Activated CD4-positive, alpha-beta T cell treated with anti-CD3 and anti-CD28 coated beads for 36 hours (primary cell): ENCODE measurements at regions not wholly inside any gene's neighbourhood (a gene's known extent, or its start where the extent isn't known, plus 50 kb on each side); places are given as distances from the start of the nearest gene placed in this dataset.

Experiments used
- ATAC-seq: fragments of 200-7000 bp; cut with Tn5 transposase; one replicate; pipeline ENCODE4 v1.10.0; 2021; ENCODE audit warnings: mild to moderate bottlenecking, moderate library complexity
- CTCF ChIA-PET: fragments of 350-600 bp; sonication (Branson Sonifier 250); formaldehyde crosslinking; loops from one replicate; lab custom pipeline; 2021; ENCODE audit warnings: antibody characterized with exemption; lab: Charles Lee
- POLR2A ChIA-PET: fragments of 350-600 bp; sonication (Branson Sonifier 250); formaldehyde crosslinking; loops from one replicate; lab custom pipeline; 2021; ENCODE audit warnings: antibody characterized with exemption, inconsistent platforms; lab: Charles Lee
- DNase-seq: peaks from one replicate; pipeline ENCODE4 v3.0.0-alpha.2; 2020
- H3K27ac Mint-ChIP-seq: one replicate; pipeline ENCODE4 v1.8.0; 2021; ENCODE audit warnings: mixed read lengths
- H3K27me3 Mint-ChIP-seq: one replicate; pipeline ENCODE4 v1.8.0; 2021; ENCODE audit warnings: mixed read lengths
- H3K36me3 Mint-ChIP-seq: one replicate; pipeline ENCODE4 v1.8.0; 2021; ENCODE audit warnings: low read depth, mixed read lengths
- H3K4me1 Mint-ChIP-seq: one replicate; pipeline ENCODE4 v1.8.0; 2021; ENCODE audit warnings: mixed read lengths
- H3K4me3 Mint-ChIP-seq: one replicate; pipeline ENCODE4 v1.8.0; 2021; ENCODE audit warnings: mild to moderate bottlenecking, moderate library complexity, mixed read lengths
- H3K9me3 Mint-ChIP-seq: one replicate; pipeline ENCODE4 v1.8.0; 2021; ENCODE audit warnings: low read depth, mixed read lengths
- intact Hi-C, 2 experiments: fragments of 100-400 bp; cut with DNase I in 1 of 2; cut with micrococcal nuclease in 1 of 2; formaldehyde crosslinking; loops; one replicate each; pipeline versions ENCODE4 v1.14.2 to v1.15.1; 2022 to 2024; cut with DNase I, micrococcal nuclease

GRCh38 chr2:123262856-123263255 is 762.2 kb upstream of the CNTNAP5 start:
- no peak overlapping the region for H3K4me3 Mint-ChIP-seq
- ChIA-PET CTCF (no interaction called here), POLR2A (no interaction called here)
- no peak overlapping the region for H3K27ac Mint-ChIP-seq
- DNase-seq = no peak
- H3K27me3 Mint-ChIP-seq = no peaks in the 10 kb centered on the region
- H3K9me3 Mint-ChIP-seq = peaks cover 13% of the 10 kb centered on the region
- intact Hi-C loops = no loop called here
- no peaks in the 10 kb centered on the region for H3K4me1 Mint-ChIP-seq
- H3K36me3 Mint-ChIP-seq = no peaks in the 10 kb centered on the region
- ATAC-seq = no peak

GRCh38 chr2:123283431-123283830 is 741.7 kb upstream of the CNTNAP5 start:
- CTCF ChIA-PET = no interaction called here

GRCh38 chr2:123303731-123304130 is 721.4 kb upstream of the CNTNAP5 start:
- H3K4me3 Mint-ChIP-seq = no peak overlapping the region
- DNase-seq = no peak
- ATAC-seq = no peak
- POLR2A ChIA-PET = no interaction called here
- no peaks in the 10 kb centered on the region for H3K4me1 Mint-ChIP-seq
- peaks cover 9% of the 10 kb centered on the region for H3K9me3 Mint-ChIP-seq
- no peak overlapping the region for H3K27ac Mint-ChIP-seq
- no peaks in the 10 kb centered on the region for H3K27me3 Mint-ChIP-seq
- intact Hi-C loops = no loop called here
- CTCF ChIA-PET = no interaction called here
- H3K36me3 Mint-ChIP-seq = no peaks in the 10 kb centered on the region

More at GRCh38 chr2:123283431-123283830, 741.7 kb upstream of the CNTNAP5 start:
- Mint-ChIP-seq H3K27me3 (no peaks in the 10 kb centered on the region), H3K4me3 (no peak overlapping the region), H3K27ac (no peak overlapping the region), H3K36me3 (no peaks in the 10 kb centered on the region), H3K4me1 (no peaks in the 10 kb centered on the region), H3K9me3 (peaks cover 17% of the 10 kb centered on the region)
- no peak for ATAC-seq
- intact Hi-C loops = no loop called here
- POLR2A ChIA-PET = no interaction called here
- no peak for DNase-seq
